Ishikawa (cell line): ENCODE measurements at regions not wholly inside any gene's neighbourhood (a gene's known extent, or its start where the extent isn't known, plus 50 kb on each side); places are given as distances from the start of the nearest gene placed in this dataset.

Experiments used
- CEBPB ChIP-seq: IDR thresholded peaks from 2 replicates; pipeline ENCODE4 v1.6.1; 2012
- CREB1 ChIP-seq: IDR thresholded peaks from 2 replicates; pipeline ENCODE4 v1.6.1; 2012; ENCODE audit warnings: low read depth
- EP300 ChIP-seq: IDR thresholded peaks from 2 replicates; pipeline ENCODE4 v1.6.1; 2012; ENCODE audit warnings: borderline replicate concordance
- RAD21 ChIP-seq: IDR thresholded peaks from 2 replicates; pipeline ENCODE4 v1.6.1; 2012; ENCODE audit warnings: low read depth
- TAF1 ChIP-seq: IDR thresholded peaks from 2 replicates; pipeline ENCODE4 v1.6.1; 2012; ENCODE audit warnings: low read depth, mild to moderate bottlenecking
- TCF12 ChIP-seq: IDR thresholded peaks from 2 replicates; pipeline ENCODE4 v1.6.1; 2012; ENCODE audit warnings: low read depth
- ZBTB7A ChIP-seq: IDR thresholded peaks from 2 replicates; pipeline ENCODE4 v1.6.1; 2012; ENCODE audit warnings: low read depth
- TF ChIP-seq, protein P1 (sequence below): IDR thresholded peaks from 2 replicates; pipeline ENCODE4 v1.6.1; 2012
- TF ChIP-seq, protein P2 (sequence below): IDR thresholded peaks from 2 replicates; pipeline ENCODE4 v1.6.1; 2012; ENCODE audit warnings: low read depth, mild to moderate bottlenecking

DNA sequence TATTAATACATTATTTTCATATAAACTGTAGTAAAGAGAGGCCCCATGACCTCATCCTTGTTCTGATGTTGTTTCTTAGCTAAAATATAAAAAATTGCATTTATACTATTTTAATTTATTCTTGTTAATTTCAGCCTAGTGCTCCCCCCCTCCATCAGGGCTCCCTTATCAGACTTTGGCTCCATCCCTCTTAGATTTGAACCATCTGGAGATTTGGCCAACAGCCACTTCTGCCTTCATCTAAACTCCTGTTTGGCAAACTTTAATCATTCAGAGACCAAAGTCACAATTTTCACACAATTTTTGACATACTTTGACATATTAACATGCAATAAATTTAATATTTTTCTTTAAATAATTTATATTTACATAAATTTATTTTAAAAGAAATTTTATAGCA, 569.3 kb downstream of the TDRD15 start:
- TF ChIP-seq TAF1 (no peak), RAD21 (no peak), EP300 (no peak), TCF12 (no peak), ZBTB7A (no peak), CEBPB (no peak), CREB1 (no peak)
- TF ChIP-seq, protein P1, sequence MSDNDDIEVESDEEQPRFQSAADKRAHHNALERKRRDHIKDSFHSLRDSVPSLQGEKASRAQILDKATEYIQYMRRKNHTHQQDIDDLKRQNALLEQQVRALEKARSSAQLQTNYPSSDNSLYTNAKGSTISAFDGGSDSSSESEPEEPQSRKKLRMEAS = no peak
- TF ChIP-seq, protein P2, sequence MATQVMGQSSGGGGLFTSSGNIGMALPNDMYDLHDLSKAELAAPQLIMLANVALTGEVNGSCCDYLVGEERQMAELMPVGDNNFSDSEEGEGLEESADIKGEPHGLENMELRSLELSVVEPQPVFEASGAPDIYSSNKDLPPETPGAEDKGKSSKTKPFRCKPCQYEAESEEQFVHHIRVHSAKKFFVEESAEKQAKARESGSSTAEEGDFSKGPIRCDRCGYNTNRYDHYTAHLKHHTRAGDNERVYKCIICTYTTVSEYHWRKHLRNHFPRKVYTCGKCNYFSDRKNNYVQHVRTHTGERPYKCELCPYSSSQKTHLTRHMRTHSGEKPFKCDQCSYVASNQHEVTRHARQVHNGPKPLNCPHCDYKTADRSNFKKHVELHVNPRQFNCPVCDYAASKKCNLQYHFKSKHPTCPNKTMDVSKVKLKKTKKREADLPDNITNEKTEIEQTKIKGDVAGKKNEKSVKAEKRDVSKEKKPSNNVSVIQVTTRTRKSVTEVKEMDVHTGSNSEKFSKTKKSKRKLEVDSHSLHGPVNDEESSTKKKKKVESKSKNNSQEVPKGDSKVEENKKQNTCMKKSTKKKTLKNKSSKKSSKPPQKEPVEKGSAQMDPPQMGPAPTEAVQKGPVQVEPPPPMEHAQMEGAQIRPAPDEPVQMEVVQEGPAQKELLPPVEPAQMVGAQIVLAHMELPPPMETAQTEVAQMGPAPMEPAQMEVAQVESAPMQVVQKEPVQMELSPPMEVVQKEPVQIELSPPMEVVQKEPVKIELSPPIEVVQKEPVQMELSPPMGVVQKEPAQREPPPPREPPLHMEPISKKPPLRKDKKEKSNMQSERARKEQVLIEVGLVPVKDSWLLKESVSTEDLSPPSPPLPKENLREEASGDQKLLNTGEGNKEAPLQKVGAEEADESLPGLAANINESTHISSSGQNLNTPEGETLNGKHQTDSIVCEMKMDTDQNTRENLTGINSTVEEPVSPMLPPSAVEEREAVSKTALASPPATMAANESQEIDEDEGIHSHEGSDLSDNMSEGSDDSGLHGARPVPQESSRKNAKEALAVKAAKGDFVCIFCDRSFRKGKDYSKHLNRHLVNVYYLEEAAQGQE = no peak
